Activated CD4-positive, alpha-beta T cell treated with anti-CD3 and anti-CD28 coated beads, Interleukin-2, Interleukin-4, amounts not matched to agents 100 ng/mL and 50 ng/mL, durations not matched to agents 16 hours and 8 hours (primary cell): ENCODE measurements at regions not wholly inside any gene's neighbourhood (a gene's known extent, or its start where the extent isn't known, plus 50 kb on each side); places are given as distances from the start of the nearest gene placed in this dataset.

Experiments
- DNase-seq: peaks from one replicate; pipeline ENCODE4 v3.0.0-alpha.2; 2020; ENCODE audit warnings: low spot score

GRCh38 chr17:45718791-45719190, 65.3 kb upstream of the CRHR1 start:
- DNase-seq, result no peak

GRCh38 chr17:45719335-45720071, 64.6 kb upstream of the CRHR1 start:
- no peak for DNase-seq

- DNase-seq, result no peak
Observed at GRCh38 chr17:45720386-45720785, 63.7 kb upstream of the CRHR1 start.

DNA sequence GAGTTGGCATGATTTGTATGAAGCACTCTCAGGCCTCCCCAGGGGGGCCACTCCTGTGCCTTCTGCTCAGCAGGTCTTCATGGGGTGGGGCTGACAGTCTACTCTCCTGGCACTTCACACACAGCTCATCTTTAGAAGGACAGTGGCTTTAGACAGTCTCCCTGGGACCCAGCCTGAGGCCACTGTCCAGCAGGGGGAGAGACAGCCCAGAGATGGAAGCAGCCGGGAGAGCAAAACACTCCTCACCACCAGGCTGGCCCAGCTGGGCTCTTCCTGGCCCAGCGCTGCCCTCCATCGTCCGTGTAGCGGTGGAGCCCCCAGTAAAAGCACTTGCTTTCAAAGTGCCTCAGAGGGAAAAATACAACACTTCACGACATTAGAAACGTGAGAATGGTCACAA, 62.0 kb upstream of the CRHR1 start:
- DNase-seq, result no peak

DNA sequence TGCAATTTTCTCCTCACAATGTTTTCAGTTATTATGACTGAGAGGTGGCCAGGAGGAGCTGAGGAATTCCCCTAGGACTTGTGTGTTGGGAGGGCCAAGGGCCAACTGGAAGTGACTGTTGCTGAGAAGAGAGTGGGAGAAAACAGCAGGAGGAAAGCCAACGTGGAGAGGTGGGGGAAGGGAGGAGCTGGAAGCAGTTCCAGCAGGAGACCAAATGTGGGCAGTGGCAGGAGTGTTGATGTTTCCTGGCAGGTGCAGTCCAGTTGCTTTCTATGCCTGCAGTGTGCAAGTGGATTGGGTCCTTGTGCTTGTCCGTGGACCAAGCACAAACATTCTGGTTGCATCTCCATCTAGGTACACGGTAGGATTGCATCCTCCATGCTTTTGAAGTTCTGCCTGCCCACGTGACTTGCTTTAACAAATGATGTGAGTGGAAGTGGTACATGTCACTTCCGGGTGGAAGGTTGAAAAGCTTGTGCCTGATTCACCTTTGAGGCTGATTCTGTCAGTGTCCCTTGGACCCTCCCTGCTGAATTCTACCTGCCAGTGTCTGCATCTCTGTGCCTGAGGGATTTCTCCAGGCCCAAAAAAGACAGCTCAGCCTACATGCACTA, 54.7 kb upstream of the CRHR1 start:
- no peak for DNase-seq

GRCh38 chr17:45730192-45730591, 53.9 kb upstream of the CRHR1 start:
- DNase-seq, result no peak

GRCh38 chr17:45731459-45731858, 52.7 kb upstream of the CRHR1 start:
- no peak for DNase-seq

DNA sequence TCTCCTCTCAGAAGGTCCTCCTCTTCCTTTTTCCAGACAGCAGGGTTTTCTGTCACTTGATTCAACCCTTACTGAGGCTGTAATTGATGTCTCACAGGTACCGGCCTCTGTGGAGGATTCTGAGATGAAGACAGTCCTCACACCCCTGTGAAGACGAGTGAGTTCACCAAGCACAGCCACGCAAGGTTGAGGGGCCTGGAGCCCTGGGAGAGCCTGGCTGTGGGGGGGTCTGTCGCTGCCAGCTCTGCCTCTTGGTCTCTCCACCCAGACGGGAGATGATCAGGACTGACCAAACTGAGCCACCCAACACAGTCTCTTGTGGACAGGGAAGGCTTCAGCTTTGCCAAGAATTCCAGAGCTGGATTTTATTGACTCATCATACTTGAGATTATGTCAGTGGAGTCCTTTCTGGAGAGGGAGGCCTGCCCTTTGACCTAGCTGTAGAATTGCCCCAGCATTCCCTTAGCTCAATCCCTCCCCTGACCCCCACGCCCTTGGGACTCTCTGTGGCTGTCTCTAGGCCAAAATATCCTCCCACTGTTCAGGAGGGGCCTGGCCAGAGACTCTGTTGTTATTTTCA, 51.1 kb upstream of the CRHR1 start:
- DNase-seq, result no peak

DNA sequence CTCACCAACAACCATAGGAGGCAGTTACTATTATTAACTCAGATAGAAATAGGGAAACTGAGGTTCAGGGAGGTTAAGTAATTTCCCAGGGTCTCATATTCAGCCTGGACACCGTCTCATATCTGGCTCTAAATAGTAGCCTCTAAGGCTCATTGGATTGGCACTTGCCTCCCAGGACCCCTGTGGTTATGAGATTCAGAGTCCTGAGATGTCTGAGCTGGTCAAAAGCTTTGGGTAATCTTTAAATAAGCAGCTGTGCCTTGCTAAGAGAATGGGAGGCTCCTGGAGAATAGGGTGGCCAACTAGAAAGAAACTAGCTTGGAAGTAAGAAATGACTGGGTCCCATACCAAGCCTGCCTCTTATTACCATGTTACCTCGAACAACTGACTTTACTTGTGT, 50.3 kb upstream of the CRHR1 start:
- DNase-seq, result no peak
